Neuronal stem cell (in vitro differentiated cells): ENCODE measurements at regions not wholly inside any gene's neighbourhood (a gene's known extent, or its start where the extent isn't known, plus 50 kb on each side); places are given as distances from the start of the nearest gene placed in this dataset.

Experiments used
- DNase-seq: peaks from one replicate; pipeline ENCODE4 v3.0.0-alpha.2; 2013; ENCODE audit warnings: low spot score
- H2AFZ ChIP-seq: one replicate; pipeline ENCODE4 v1.6.1; 2013; ENCODE audit warnings: mild to moderate bottlenecking, low read length, inconsistent platforms
- H2AK5ac ChIP-seq: 2 replicates; pipeline ENCODE4 v1.6.1; 2013; ENCODE audit warnings: low read depth, mild to moderate bottlenecking, inconsistent platforms, low read length, moderate library complexity, mixed read lengths
- H2BK120ac ChIP-seq: 2 replicates; pipeline ENCODE4 v1.6.1; 2013; ENCODE audit warnings: low read depth, mild to moderate bottlenecking, inconsistent platforms, low read length, moderate library complexity, mixed read lengths
- H2BK12ac ChIP-seq: one replicate; pipeline ENCODE4 v1.6.1; 2013; ENCODE audit warnings: low read length, inconsistent platforms
- H2BK15ac ChIP-seq: 2 replicates; pipeline ENCODE4 v1.6.1; 2013; ENCODE audit warnings: mild to moderate bottlenecking, low read length, inconsistent platforms, mixed read lengths
- H2BK5ac ChIP-seq: one replicate; pipeline ENCODE4 v1.6.1; 2013; ENCODE audit warnings: inconsistent platforms, mild to moderate bottlenecking, low read length, moderate library complexity
- H3K14ac ChIP-seq: one replicate; pipeline ENCODE4 v1.6.1; 2013; ENCODE audit warnings: low read length, inconsistent platforms
- H3K18ac ChIP-seq: 2 replicates; pipeline ENCODE4 v1.6.1; 2013; ENCODE audit warnings: low read length, inconsistent platforms
- H3K23ac ChIP-seq: 2 replicates; pipeline ENCODE4 v1.6.1; 2013; ENCODE audit warnings: low read depth, mild to moderate bottlenecking, mixed read lengths, low read length, inconsistent platforms; ENCODE audit not compliant: poor library complexity
- H3K27ac ChIP-seq: replicated peaks from 3 replicates; pipeline ENCODE4 v1.5.1; 2013; ENCODE audit warnings: low read length, inconsistent platforms
- H3K27me3 ChIP-seq, 3 experiments: 2 replicates each; pipeline ENCODE4 v1.6.1; 2013; ENCODE audit warnings: low read length in 3 of 3, mild to moderate bottlenecking in 2 of 3, inconsistent platforms in 1 of 3, low read depth in 1 of 3, mixed read lengths in 1 of 3, moderate library complexity in 1 of 3; ENCODE audit not compliant: control insufficient read depth in 3 of 3, insufficient read depth in 3 of 3
- H3K36me3 ChIP-seq, 2 donors: replicated peaks in 1 of 2; 2 replicates each; pipeline ENCODE4 v1.6.1; 2013; ENCODE audit warnings: low read length in 2 of 2; ENCODE audit not compliant: control insufficient read depth in 2 of 2, insufficient read depth in 2 of 2
- H3K4ac ChIP-seq: 2 replicates; pipeline ENCODE4 v1.6.1; 2013; ENCODE audit warnings: inconsistent platforms, mild to moderate bottlenecking, low read length, moderate library complexity
- H3K4me1 ChIP-seq, 2 donors: 1 replicate in 1 of 2; 2 replicates in 1 of 2; pipeline ENCODE4 v1.6.1; 2013; ENCODE audit warnings: low read length in 2 of 2, low read depth in 1 of 2; ENCODE audit not compliant: control insufficient read depth in 2 of 2, insufficient read depth in 1 of 2
- H3K4me2 ChIP-seq: one replicate; pipeline ENCODE4 v1.6.1; 2013; ENCODE audit warnings: mild to moderate bottlenecking, low read length, inconsistent platforms; ENCODE audit not compliant: insufficient read depth, poor library complexity, severe bottlenecking
- H3K4me3 ChIP-seq, 2 donors: 2 replicates each; pipeline ENCODE4 v1.5.1; 2013; ENCODE audit warnings: low read length in 2 of 2, mild to moderate bottlenecking in 2 of 2, inconsistent platforms in 1 of 2, moderate library complexity in 1 of 2
- H3K79me1 ChIP-seq: one replicate; pipeline ENCODE4 v1.6.1; 2013; ENCODE audit warnings: low read depth, mild to moderate bottlenecking, inconsistent platforms, low read length, moderate library complexity
- H3K9ac ChIP-seq: one replicate; pipeline ENCODE4 v1.6.1; 2013; ENCODE audit warnings: mild to moderate bottlenecking, low read depth, low read length, inconsistent platforms; ENCODE audit not compliant: poor library complexity
- H3K9me3 ChIP-seq, 2 donors: replicated peaks in 1 of 2; 2 replicates each; pipeline versions ENCODE3 to v1.6.1; 2013; ENCODE audit warnings: low read length in 2 of 2, mild to moderate bottlenecking in 2 of 2, inconsistent platforms in 1 of 2, low read depth in 1 of 2, mixed read lengths in 1 of 2, moderate library complexity in 1 of 2; ENCODE audit not compliant: control insufficient read depth in 2 of 2, insufficient read depth in 1 of 2
- H4K8ac ChIP-seq: one replicate; pipeline ENCODE4 v1.6.1; 2013; ENCODE audit warnings: low read depth, mild to moderate bottlenecking, inconsistent platforms, low read length, moderate library complexity
- H4K91ac ChIP-seq: one replicate; pipeline ENCODE4 v1.6.1; 2013; ENCODE audit warnings: low read length, low read depth, mild to moderate bottlenecking, inconsistent platforms; ENCODE audit not compliant: poor library complexity
- WGBS, 2 donors: extraction: QIAGEN DNeasy Blood & Tissue Kit; methylation state at CpG; one replicate each; pipeline ENCODE4 v1.1.7; 2013; ENCODE audit warnings: missing lambda C conversion rate in 2 of 2, mixed read lengths in 1 of 2; ENCODE audit not compliant: insufficient read length in 2 of 2, insufficient replicate concordance in 1 of 2; ENCODE audit errors: extremely low coverage in 2 of 2; 5-methylcytosine and 5-hydroxymethylcytosine counted together

- Histone ChIP-seq H3K4me1 (peaks cover 1 to 4% of the 10 kb centered on the region in 2 donors), H3K18ac (no peak overlapping the region), H3K4ac (no peak overlapping the region), H3K4me3 (no peak overlapping the region), H2BK12ac (no peak overlapping the region), H3K36me3 (no peaks in the 10 kb centered on the region), H3K23ac (no peak overlapping the region), H3K14ac (no peak overlapping the region), H4K8ac (no peak overlapping the region), H2BK15ac (no peak overlapping the region), H2BK5ac (no peak overlapping the region), H3K9ac (no peak overlapping the region), H4K91ac (no peak overlapping the region), H2AK5ac (no peak overlapping the region), H3K27ac (no peak overlapping the region), H2AFZ (no peak overlapping the region), H3K27me3 (peaks cover 0 to 5% (median 0%) of the 10 kb centered on the region in 3 experiments), H2BK120ac (no peak overlapping the region), H3K9me3 (no peaks in the 10 kb centered on the region), H3K79me1 (no peaks in the 10 kb centered on the region), H3K4me2 (no peak overlapping the region)
- no peak for DNase-seq
- no CpG with 5 or more reads among the region's 2 CpGs for WGBS, 2 donors
Measured at GRCh38 chr1:58262702-58263101, 283.8 kb downstream of the OMA1 start.

DNA sequence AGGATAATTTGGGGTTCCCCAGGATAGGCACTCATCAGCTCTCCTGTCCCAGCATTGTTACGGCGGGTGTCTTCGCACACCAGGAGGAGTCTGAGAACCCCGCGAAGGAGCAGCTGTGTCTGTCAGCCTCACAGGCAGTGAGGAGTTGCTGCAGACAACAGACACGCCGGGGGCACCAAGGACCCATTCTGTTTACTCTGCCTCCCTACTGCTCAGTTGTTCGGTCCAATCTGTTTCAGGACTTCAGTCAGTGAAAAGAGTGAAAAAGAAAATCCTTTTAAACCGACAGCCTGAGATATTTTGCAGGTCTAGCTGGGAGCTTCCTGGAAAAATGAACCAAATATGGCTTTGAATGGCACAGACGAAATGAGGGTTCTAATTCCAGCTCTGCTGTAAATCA is 288.4 kb downstream of the OMA1 start:
- Histone ChIP-seq H2BK15ac (no peak overlapping the region), H3K4me2 (no peak overlapping the region), H2AFZ (no peak overlapping the region), H3K23ac (no peak overlapping the region), H4K91ac (no peak overlapping the region), H3K9me3 (peaks cover 0 to 3% of the 10 kb centered on the region in 2 donors), H3K27ac (no peak overlapping the region), H2AK5ac (no peak overlapping the region), H2BK120ac (no peak overlapping the region), H3K18ac (peak overlapping the region; percentile 7), H2BK12ac (no peak overlapping the region), H3K9ac (no peak overlapping the region), H3K4me3 (no peak overlapping the region), H2BK5ac (no peak overlapping the region), H3K79me1 (no peaks in the 10 kb centered on the region), H3K4ac (no peak overlapping the region), H3K4me1 (peaks cover 4 to 6% of the 10 kb centered on the region in 2 donors), H4K8ac (no peak overlapping the region), H3K36me3 (no peaks in the 10 kb centered on the region), H3K14ac (no peak overlapping the region), H3K27me3 (no peaks in the 10 kb centered on the region)
- WGBS, 2 donors = no CpG with 5 or more reads among the region's 10 CpGs
- DNase-seq = no peak

- Histone ChIP-seq H3K18ac (no peak overlapping the region), H3K9me3 (peaks cover 0 to 3% of the 10 kb centered on the region in 2 donors), H3K9ac (no peak overlapping the region), H2BK120ac (no peak overlapping the region), H3K4me2 (no peak overlapping the region), H3K4me3 (no peak overlapping the region), H3K36me3 (no peaks in the 10 kb centered on the region), H4K8ac (no peak overlapping the region), H3K79me1 (no peaks in the 10 kb centered on the region), H3K27me3 (no peaks in the 10 kb centered on the region), H2AFZ (no peak overlapping the region), H3K27ac (no peak overlapping the region), H2BK5ac (no peak overlapping the region), H3K23ac (no peak overlapping the region), H2BK15ac (no peak overlapping the region), H3K4ac (no peak overlapping the region), H2BK12ac (no peak overlapping the region), H3K4me1 (peaks cover 4 to 6% of the 10 kb centered on the region in 2 donors), H4K91ac (no peak overlapping the region), H3K14ac (no peak overlapping the region), H2AK5ac (no peak overlapping the region)
- WGBS, 2 donors = no CpG with 5 or more reads among the region's 1 CpG
- no peak for DNase-seq
Measured at GRCh38 chr1:58257003-58257402, 289.5 kb downstream of the OMA1 start.

DNA sequence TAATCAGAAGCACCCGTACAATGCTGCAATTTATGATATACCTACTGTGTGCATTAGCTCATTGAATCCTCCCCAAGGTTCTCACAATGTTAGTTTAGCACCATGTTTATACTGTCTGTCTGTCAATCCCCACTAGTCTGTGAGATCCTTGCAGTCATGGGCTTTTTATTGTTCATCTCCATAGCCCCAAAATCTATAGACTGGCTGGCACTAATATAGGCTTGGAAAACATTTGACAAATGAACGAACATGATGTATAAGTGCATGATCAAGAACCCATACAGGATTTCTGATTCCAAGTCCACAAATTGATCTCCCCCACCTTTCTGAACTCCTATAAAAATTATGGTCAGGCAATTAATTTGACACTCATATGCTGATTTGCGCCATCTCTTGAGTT is 290.0 kb downstream of the OMA1 start:
- no peak for DNase-seq
- no peak overlapping the region for H3K23ac ChIP-seq
- no peaks in the 10 kb centered on the region for H3K36me3 ChIP-seq
- H2BK12ac ChIP-seq = no peak overlapping the region
- H2BK15ac ChIP-seq = no peak overlapping the region
- no peak overlapping the region for H4K91ac ChIP-seq
- no peak overlapping the region for H3K4me3 ChIP-seq
- H3K14ac ChIP-seq = no peak overlapping the region
- no peak overlapping the region for H3K27ac ChIP-seq
- H2AK5ac ChIP-seq = no peak overlapping the region
- no peak overlapping the region for H2BK120ac ChIP-seq
- no CpG with 5 or more reads among the region's 3 CpGs for WGBS, 2 donors
- H4K8ac ChIP-seq = no peak overlapping the region
- H3K4ac ChIP-seq = no peak overlapping the region
- H2BK5ac ChIP-seq = no peak overlapping the region
- peaks cover 4 to 6% of the 10 kb centered on the region in 2 donors for H3K4me1 ChIP-seq
- no peak overlapping the region for H3K9ac ChIP-seq
- H2AFZ ChIP-seq = no peak overlapping the region
- no peak overlapping the region for H3K4me2 ChIP-seq
- H3K9me3 ChIP-seq = peaks cover 0 to 3% of the 10 kb centered on the region in 2 donors
- no peak overlapping the region for H3K18ac ChIP-seq
- no peaks in the 10 kb centered on the region for H3K27me3 ChIP-seq
- no peaks in the 10 kb centered on the region for H3K79me1 ChIP-seq
